Breast epithelium (tissue), 3 donors: ENCODE measurements at regions not wholly inside any gene's neighbourhood (a gene's known extent, or its start where the extent isn't known, plus 50 kb on each side); places are given as distances from the start of the nearest gene placed in this dataset.

Source experiments
- POLR2A ChIP-seq: fragments of 450-650 bp; IDR thresholded peaks from one replicate; pipeline ENCODE4 v1.6.1; 2016; ENCODE audit warnings: antibody characterized with exemption, mild to moderate bottlenecking, moderate library complexity
- TF ChIP-seq, protein P1 (sequence below), 3 donors: fragments of 450-650 bp; IDR thresholded peaks; one replicate each; pipeline ENCODE4 v1.5.1; 2016 to 2017; ENCODE audit warnings: antibody characterized with exemption in 3 of 3, mild to moderate bottlenecking in 3 of 3, moderate library complexity in 3 of 3

DNA sequence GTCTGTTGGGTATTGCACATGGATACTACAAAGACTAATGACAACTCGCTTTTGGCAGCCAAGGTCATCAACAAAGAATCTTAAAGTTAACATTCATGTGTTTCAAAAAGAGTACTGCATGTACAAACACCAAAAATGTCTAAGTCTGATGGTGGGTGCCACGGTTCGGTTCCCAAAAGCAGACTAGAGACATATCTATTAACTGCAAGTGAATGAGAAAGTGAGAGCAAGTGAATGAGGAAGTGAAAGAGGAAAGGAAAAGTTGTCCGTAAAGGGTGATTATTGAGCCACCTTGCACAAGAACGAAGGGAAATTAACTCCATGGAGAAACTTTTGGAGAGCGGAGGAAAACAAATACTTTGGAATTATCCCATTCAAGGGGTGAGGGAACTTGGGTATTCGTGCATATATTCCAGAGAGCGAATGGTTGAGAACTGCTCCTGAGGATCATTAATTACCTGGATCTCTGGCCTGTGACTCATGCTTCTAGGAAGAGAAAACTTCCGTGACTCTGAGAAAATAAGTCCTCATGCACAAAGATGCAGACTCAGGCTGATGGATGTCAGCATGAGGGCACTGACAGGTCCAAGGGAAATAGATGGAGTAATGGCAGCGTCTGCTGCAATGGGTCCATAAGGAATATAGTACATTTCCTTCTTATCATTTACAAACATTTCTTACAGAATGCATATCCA lies 336.5 kb upstream of the TGFBR2 start:
- TF ChIP-seq, protein P1, sequence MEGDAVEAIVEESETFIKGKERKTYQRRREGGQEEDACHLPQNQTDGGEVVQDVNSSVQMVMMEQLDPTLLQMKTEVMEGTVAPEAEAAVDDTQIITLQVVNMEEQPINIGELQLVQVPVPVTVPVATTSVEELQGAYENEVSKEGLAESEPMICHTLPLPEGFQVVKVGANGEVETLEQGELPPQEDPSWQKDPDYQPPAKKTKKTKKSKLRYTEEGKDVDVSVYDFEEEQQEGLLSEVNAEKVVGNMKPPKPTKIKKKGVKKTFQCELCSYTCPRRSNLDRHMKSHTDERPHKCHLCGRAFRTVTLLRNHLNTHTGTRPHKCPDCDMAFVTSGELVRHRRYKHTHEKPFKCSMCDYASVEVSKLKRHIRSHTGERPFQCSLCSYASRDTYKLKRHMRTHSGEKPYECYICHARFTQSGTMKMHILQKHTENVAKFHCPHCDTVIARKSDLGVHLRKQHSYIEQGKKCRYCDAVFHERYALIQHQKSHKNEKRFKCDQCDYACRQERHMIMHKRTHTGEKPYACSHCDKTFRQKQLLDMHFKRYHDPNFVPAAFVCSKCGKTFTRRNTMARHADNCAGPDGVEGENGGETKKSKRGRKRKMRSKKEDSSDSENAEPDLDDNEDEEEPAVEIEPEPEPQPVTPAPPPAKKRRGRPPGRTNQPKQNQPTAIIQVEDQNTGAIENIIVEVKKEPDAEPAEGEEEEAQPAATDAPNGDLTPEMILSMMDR (IDR thresholded peaks at IDR 0.05) = no peak
- TF ChIP-seq POLR2A = no peak
